ENCODE measurements at regions not wholly inside any gene's neighbourhood (a gene's known extent, or its start where the extent isn't known, plus 50 kb on each side); places are given as distances from the start of the nearest gene placed in this dataset.

- TF ChIP-seq CTCF (IDR thresholded peaks at IDR 0.05) (no peak), EZH2phosphoT487 (IDR thresholded peaks at IDR 0.05) (no peak), EZH2 (IDR thresholded peaks at IDR 0.05) (no peak)
Observed at GRCh38 chr1:38291336-38291735, 244.7 kb upstream of the POU3F1 start.
